ENCODE measurements at regions not wholly inside any gene's neighbourhood (a gene's known extent, or its start where the extent isn't known, plus 50 kb on each side); places are given as distances from the start of the nearest gene placed in this dataset.
A peak's percentile ranks its signal among the peaks of the same experiment; 100 is the strongest.

DNA sequence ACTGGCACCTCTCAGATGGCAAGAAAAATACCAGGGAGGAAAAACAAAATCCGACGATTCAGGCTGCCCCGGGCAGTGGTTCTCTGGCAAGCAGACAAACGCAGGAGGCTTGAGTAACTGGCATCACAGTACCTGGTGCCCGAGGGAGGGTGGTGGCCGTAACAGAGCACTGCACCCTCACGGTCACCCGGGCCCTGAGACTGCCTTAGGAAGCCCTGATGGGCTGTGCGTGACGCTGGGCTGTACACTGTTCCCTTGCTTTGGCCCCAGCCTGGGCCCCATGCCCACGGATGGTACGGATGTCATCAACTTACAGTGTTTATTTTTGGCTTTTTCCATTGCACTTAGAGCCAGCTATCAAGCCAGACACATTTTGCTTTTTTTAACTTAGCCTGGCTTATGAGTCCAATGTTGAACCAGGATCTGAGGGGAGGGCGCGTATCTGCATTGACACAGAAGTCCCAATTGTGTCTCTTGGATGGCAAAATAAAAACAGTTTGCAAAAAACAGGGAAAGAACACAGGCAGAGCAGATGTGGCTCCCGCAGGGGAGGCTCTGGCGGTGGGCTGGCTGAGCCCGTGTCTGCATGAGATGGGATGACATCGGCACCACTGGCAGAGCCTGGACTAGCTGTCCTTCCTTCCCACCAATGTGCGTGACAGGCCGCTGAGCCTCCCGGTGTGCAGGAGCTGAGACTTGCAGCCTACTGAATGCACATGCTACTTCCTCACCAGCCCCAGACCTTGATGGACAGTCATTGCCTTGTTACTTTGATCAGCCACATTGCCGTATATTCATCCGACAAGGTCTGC, 287.7 kb downstream of the FOXL1 start:
- DNase-seq (ENCODE audit: low spot score): peak; percentile 84

DNA sequence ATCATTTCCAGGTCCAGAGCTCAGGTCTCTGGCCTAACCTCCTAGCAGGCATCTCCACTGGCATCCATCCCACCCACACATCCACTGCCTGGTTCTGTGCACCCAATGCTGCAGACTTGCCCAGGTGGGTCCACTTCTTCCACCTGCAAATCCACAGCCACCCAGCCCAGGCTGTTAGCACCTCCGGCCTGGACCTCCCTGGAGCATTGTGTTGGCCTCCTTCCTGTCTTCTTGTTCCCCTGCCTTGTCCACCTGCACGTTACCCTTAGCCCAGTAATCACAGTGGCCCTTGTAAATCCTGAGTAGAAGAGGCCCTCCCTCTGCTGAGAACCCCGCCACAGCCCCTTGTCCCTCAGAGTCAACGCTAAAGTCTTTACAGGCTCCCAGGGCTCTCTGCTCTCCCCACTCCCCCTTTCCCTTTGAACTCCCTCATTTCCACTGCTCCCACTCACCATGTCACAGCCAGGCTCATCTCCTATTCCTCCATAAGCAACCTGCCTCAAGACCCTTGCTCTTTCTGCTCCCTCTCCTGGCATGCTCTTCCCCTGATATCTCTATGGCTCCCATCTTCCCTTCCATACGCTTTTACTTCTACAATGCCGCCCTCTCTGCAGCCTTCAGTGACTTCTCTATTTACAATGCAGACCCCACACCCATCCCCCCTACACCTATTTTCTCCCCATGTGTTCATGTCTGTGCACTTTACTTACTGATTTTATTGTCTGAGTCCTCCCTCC, 288.8 kb downstream of the FOXL1 start:
- DNase-seq (ENCODE audit: low spot score): no peak

DNA sequence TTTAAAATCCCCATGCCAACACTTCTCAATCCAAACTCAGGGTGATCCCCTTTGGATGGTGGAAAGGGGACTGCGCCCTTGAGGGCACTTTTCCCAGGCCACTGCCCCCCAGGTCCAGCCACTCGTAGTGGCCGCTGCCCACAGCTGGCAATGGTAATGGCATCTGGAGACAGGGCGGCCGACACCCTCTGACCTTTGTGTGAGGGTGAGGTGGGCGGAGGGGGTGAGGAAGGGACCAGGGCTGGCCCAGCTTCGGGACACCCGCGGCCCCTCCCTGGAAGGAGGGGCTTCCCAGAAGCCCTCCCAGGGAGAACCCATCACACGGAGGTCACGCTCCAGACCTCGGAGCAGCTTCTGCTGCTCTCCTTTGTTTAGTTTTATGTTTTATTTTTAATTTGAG, 289.7 kb downstream of the FOXL1 start:
- no peak for DNase-seq (ENCODE audit: low spot score)

DNA sequence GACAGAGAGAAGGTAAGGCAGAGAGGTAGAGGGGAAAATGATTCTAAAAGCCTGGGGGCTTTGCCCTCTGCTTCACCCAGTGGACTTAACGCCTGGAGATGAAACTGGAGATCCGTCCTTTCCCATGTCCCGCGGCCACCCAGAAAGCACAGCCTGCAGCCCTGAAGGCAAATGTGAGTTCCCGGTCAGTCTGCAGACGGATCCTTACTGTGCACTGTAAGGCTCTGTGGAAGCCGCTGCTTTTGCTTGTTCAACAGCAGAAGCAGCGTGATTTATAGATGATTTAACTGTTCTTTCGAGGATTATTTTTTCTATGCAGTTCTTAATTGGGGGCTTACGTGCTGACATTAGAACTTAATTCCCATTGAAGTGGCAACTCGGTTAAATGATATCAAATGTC, 290.4 kb downstream of the FOXL1 start:
- DNase-seq (ENCODE audit: low spot score): no peak

DNA sequence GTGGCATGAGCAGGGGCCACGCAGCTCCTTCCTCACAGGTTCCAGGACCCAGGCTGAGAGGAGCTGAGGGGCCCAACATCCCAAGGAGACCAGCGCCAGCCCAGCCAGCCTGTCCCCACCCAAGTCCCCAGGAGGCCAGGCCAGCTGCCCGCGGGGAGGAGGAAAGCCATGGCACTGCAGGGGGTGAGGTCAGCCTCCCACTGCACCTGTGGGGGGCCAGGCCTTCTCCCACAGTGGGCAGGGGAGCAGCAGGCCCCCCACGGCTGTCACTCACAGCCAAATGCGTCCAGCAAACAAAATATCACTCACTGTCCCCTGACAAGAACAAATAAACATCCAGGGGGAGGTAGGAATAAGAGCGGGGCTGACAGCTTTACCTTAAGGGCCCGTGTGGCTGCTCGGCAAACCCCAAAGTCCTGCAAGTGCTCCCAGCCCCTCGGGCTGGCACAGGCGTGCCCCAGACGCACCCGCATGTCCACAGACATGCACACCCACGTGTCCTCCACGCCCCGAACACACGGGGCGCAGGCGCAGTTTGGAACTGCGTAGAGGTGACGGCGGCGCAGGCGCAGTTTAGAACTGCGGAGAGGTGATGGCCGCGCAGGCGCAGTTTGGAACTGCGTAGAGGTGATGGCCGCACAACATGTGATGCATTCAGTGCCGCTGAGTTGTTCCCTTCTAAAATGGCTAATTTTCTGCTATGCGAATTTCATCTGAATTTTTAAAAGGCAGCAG, 291.1 kb downstream of the FOXL1 start:
- DNase-seq (ENCODE audit: low spot score): no peak

DNA sequence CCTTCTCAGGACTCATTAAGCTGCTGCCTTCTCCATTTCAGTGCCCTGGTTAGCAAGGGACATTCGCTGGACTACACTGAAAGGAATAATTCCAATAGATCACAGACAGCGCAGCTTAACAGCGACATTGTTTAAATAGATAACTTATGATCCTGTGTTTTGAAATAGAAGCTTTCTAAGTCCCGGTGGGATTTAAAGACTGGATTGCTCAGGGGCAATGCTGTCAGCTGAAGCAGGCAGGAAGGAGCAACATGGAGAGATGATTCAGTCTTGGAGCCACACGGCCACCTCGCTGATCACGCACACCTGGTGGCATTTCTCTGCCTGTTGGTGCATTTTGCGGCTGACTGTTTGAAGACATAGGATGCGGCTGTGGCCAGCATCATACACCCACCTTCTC, 292.0 kb downstream of the FOXL1 start:
- no peak for DNase-seq (ENCODE audit: low spot score)

DNA sequence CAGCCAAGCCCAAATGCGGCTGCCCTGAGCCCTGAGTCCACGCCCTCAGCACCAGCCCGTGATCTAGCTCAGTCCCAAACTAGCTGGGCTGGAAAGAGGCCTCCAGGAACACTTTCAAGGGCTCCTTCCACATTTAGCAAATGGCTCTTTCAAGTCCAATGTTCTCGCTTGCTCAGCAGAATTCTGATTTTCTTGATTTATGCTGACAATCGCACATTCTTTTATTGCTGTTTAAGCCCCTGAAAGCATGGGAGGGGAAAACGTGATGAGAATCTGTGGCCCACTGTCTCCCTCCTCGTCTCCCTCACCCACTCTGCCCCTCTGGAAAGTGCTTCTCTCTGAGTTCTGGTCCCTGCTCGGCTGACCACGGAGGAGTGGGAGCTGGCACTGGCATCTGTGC, 293.8 kb downstream of the FOXL1 start:
- DNase-seq (ENCODE audit: low spot score): no peak

DNA sequence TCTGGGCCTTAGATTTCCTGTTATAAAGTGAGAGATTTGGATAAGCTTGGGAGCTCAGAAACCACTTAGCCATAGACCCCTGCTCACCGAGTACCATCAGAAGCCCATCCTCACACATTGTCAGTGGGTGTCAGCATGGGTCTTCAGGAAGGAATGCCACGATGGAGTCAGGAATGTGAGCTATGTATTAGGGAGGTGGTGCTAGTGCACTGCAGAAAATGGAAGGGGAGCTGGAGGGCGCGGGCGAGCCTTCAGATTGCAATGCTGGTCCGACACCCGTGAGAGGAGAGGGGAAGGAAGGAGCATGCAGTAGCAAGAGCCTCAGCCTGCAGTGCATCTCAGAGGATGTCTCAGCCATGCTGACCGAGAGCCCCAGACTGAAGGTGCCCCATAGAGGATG, 294.5 kb downstream of the FOXL1 start:
- DNase-seq (ENCODE audit: low spot score): no peak

DNA sequence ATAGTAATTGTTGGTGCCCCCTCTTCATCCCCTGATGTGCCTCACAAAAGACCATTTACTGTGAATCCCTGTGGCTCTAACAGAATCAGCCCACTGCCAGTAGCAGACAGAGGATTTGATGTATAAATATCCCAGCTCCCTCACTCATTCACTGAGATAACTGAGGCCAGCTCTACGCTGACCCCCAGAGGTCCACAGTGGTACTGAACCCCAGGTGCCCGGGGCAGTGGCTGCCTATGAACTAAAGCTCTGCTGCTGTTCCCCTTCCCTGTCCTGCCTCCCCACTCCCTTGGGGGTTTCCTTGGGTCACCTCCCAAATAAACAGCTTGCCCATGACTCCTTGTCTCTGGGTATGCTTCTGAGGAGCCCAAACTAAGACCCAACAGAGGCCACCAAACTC, 295.8 kb downstream of the FOXL1 start:
- DNase-seq (ENCODE audit: low spot score): peak; percentile 34

DNA sequence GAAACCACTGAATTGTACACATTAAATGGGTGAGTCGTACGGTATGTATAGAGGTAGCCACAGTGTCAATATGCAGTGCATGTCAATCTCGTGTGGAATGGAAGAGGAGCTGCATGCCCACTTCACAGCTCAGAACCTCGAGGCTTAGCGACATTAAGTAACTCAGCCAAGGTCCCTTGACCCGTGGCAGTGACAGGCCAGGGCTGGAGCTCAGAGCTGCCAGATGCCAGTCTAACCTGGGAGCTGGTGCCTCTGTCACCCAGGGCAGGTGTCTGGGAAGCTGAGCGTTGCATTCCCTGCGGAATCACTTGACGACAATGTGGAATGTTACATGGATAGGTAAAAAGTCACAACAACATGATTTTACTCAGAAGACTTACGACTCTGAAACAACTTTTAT, 298.1 kb downstream of the FOXL1 start:
- no peak for DNase-seq (ENCODE audit: low spot score)

DNA sequence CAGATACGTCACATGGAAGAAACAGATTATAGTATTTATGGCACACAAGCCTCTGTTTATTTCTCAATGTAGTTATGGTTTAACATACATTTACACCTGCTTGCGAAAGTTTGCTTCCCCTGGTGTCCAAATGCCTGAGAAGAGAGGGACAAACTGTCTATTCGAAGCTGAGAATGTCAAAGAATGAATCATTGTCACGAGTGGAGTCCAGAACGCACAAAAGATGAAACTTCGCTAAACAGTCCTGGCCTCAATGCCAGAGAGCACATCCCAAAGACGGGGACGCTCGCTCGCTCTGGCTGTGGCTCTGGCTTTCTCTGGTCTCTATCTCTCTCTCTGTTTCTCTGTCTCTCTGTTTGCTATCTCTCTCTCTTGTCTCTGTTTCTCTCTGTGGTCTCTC, 298.8 kb downstream of the FOXL1 start:
- no peak for DNase-seq (ENCODE audit: low spot score)

DNA sequence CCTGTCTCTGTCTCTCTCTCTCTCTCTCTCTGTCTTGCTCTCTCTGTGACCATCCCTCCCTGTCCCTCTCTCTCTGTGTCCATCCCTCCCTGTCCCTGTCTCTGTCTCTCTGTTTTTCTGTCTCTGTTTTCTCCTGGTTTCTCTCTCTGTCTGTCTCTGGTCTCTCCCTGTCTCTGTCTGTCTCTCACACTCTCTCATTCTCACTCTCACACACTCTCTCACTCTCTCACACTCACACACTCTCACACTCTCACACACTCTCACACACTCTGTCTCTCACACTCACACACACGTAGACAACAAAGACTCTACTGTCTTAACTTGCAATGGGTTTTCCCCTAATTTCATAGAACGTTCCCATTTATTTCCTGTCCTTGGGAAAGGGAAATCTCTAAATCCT, 299.5 kb downstream of the FOXL1 start:
- DNase-seq (ENCODE audit: low spot score): no peak

DNA sequence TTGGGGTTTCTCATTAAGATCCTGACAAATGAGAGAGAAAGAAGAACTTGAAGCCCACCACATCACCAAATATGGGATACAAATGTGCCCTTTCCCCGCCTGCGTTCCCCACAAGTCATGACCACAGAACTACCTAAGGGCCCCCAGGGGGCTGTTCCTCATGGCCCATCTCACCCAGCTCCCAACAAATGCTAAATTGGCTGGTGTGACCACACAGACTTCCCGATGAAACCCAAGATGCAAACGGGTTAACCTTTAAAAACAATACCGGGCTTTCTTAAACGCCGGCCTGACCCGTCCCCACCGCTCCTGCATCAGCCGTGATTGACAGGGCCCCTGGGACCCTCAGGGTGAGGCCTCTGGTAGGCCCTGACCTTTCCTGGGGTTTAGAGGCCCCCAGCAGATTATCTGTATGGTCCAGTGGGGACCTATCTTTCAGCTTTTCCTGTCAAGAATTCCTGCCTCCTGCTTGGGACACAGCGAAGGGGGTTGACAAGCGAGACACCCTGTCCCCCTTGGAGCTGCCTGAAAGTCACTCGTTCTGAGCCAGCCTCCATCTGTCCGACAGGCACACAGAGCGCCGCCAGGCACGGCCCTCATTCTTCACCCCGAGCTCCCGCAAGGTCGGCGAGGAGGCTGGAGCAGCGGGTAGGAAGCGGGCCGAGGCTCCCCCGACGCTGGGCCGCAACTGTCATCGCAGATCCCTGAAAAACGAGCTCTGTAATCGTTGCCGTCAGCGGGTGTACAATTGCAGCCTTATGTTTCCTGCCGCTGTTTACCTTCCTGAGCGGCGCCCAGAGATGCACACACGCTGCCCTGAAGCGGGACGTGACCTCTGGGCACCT, 300.1 kb downstream of the FOXL1 start:
- DNase-seq (ENCODE audit: low spot score): no peak

DNA sequence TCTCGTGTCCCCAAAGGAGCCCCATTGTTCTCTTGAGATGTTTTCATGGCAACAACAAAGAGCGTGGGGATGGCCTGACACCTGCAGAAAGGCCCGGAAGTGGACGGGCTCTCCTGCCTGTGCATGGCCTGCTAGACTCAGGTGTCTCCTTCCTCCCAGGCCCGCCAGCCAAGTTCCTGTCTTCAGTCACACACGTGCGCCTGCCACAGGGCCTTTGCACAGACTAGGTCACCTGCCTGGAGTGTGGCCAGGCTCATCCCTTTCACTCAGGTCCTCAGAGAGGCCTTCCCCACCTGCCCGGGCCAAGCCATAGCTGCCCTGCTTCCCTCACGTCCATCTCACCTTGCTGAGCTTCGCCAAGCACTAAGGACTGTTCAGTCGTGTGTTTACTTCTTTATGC, 300.9 kb downstream of the FOXL1 start:
- no peak for DNase-seq (ENCODE audit: low spot score)

DNA sequence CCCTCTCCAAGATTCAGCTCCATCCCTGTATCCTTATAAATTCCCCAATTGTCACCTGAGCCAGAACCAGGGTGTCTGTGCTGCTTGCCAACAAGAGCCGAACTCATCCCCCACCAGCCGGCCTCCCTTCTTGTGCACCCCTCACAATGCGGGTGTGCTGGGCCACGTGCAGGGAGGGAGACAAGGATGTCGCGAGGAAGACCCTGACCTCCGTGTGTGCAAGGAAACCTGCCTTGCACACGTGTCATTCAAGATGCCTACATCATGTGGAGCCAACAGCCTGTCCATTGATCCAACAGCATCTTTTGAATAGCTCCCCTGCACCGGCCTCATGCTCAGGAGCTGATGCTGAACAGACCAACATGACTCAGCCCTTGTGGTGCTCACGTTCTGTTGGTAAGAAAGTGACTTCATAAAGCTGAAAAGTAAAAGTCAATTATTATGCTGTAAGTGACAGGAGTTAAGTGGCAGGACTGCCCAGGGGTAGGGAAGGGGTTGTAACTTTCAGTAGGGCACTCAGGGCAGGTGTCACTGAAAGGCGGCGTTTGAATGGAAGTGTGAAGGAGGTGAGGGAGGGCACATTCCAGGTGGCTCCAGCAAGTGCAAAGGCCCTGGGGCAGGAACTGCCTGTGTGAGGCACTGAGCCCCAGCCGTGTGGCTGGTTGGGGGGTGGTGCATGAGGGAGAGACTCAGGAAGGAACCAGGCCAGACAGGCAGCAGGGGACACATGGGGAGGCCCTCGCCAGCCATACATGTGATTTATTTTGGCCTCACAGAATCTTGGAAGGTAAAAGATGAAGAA, 302.2 kb downstream of the FOXL1 start:
- DNase-seq (ENCODE audit: low spot score): no peak

DNA sequence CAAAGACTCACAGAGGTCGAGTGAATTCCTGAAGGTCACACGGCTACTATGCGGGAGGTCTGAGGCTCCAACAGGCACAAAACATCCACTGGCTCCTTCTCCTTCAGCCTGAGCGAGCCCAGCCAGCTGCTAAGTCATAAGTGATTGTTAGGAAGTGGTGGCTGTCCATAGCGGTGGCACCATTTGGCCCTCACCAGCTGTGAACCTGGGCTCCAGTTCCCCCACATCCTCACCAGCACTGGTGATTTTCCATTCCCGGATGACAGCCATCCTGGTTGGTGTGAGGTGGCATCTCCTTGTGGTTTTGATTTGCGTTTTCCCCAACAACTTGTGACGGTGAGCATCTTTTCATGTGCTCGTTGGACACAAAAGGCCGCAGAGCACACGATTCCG, 302.8 kb downstream of the FOXL1 start:
- no peak for DNase-seq (ENCODE audit: low spot score)

DNA sequence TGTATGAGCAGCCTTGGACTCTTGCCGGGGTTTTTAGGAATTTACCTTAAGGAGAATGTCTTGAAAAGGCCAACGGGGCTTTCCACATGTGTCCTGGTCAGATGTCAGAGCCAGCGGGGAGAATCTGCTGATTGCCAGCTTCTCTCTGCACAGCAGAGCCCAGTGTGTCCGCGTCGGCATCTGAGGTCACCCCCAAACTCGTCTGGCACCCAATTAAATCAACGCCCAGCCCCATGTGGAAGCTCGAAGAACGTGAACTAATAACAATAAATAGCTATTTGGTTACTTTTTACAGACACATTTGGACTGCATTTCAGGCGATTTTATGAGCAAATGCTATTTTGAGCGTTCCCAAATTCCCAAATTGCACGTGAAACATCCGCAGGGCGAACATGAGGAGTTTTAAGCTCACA, 303.5 kb downstream of the FOXL1 start:
- no peak for DNase-seq (ENCODE audit: low spot score)

DNA sequence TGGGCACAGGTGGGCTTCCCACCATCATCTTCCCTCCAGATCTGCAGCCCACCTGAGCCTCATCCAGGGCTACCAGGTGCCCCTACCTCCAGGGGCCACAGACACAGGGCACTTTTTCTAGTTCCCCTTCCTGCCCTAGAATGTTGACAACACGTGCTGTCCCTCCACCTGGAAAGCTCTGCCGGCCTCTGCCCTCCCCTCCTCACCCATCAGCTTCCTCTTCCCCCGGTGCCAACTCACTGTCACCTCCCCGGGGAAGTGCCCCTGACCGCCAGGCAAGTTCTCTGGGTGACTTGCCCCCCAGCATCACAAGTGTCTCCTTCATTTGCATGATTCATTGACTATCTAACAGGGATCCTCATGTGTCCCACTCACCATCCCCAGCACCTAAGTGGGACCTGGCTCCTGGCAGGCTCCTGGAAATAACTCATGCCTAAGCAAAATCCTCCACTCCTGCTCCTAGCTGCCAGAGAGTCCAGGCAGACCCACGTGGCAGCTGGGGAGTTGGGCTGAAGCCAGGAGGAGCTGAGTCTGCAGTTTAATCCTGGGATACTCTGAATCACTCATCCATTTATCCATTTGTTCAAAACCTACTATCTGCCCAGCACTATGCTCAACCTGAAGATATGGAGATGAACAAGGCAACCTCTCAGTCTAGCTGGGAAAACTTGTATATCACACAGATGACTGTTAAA, 304.4 kb downstream of the FOXL1 start:
- peak; percentile 56 for DNase-seq (ENCODE audit: low spot score)

DNA sequence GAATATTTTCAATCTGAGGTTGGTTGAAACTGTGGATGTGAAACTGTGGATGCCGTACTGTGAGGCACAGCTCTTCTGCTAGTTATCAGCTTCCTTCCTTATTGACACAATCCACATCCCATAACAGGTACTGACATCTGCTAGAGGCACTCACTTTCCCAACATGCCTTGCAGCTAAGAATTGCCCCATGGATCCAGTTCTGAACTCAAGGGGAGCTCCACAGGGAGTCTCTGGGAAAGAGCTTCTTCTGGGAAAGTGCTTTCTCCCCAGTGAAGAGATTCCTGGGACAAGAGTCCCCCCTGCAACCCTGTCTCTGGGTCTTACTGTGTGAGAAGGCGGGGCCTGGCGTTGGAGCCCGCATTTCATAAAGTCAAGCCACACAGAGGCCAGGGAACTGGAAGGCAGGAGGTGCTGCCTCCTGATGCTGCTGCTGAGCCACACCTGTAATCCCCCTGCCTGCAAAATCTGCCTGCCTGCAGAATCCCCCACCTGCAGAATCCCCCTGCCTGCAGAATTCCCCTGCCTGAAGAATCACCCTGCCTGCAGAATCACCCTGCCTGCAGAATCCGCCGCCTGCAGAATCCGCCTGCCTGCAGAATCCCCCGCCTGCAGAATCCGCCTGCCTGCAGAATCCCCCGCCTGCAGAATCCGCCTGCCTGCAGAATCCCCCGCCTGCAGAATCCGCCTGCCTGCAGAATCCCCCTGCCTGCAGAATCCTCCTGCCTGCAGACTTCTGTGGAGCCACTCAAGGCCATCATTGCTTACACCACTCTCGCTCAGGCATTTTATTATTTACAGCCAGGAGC, 305.4 kb downstream of the FOXL1 start:
- DNase-seq (ENCODE audit: low spot score): no peak

DNA sequence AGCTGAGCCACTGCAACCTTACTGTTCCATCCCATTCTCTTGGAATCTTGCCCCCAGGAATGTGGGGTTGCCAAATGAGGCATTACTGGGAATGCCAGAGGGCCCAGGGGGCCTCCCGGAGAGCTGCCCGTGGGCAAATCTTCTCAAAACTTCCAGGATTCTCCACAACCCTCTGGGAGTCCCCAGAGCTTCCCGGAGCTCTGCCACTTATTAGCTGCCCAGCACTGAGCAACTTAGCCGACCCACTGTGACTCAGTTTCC, 306.0 kb downstream of the FOXL1 start:
- no peak for DNase-seq (ENCODE audit: low spot score)

Data from H4 (cell line).